ENCODE measurements at regions not wholly inside any gene's neighbourhood (a gene's known extent, or its start where the extent isn't known, plus 50 kb on each side); places are given as distances from the start of the nearest gene placed in this dataset.

GRCh38 chr10:106402458-106402857 is 762.0 kb downstream of the SORCS1 start:
- H3K27ac ChIP-seq, result no peak overlapping the region
- no peaks in the 10 kb centered on the region for H3K9me3 ChIP-seq
- no peak overlapping the region for H3K4me3 ChIP-seq
- WGBS, 3 donors, result 79 to 93% (median 85%) methylated on average over 2 of the region's 2 CpGs
- H3K36me3 ChIP-seq (ENCODE audit: insufficient read depth in 1 of 2, low read depth in 1 of 2), result no peaks in the 10 kb centered on the region
- no peaks in the 10 kb centered on the region for H3K27me3 ChIP-seq (ENCODE audit: insufficient read depth in 3 of 3, low read length in 2 of 3)
- DNase-seq (no peak), ATAC-seq (no peak)
- TF ChIP-seq, protein P1, sequence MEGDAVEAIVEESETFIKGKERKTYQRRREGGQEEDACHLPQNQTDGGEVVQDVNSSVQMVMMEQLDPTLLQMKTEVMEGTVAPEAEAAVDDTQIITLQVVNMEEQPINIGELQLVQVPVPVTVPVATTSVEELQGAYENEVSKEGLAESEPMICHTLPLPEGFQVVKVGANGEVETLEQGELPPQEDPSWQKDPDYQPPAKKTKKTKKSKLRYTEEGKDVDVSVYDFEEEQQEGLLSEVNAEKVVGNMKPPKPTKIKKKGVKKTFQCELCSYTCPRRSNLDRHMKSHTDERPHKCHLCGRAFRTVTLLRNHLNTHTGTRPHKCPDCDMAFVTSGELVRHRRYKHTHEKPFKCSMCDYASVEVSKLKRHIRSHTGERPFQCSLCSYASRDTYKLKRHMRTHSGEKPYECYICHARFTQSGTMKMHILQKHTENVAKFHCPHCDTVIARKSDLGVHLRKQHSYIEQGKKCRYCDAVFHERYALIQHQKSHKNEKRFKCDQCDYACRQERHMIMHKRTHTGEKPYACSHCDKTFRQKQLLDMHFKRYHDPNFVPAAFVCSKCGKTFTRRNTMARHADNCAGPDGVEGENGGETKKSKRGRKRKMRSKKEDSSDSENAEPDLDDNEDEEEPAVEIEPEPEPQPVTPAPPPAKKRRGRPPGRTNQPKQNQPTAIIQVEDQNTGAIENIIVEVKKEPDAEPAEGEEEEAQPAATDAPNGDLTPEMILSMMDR (IDR thresholded peaks at IDR 0.05), result no peak
- intact Hi-C loops (cut with DNase I), result no loop called here
- no peaks in the 10 kb centered on the region for H3K4me1 ChIP-seq

- H3K9me3 ChIP-seq, result no peaks in the 10 kb centered on the region
- ATAC-seq (no peak), DNase-seq (no peak)
- H3K36me3 ChIP-seq (ENCODE audit: insufficient read depth in 1 of 2, low read depth in 1 of 2), result no peaks in the 10 kb centered on the region
- H3K27me3 ChIP-seq (ENCODE audit: insufficient read depth in 3 of 3, low read length in 2 of 3), result no peaks in the 10 kb centered on the region
- TF ChIP-seq, protein P1 (IDR thresholded peaks at IDR 0.05), result no peak
- H3K4me1 ChIP-seq, result no peaks in the 10 kb centered on the region
- H3K4me3 ChIP-seq, result no peak overlapping the region
- intact Hi-C loops (cut with DNase I), result no loop called here
- no peak overlapping the region for H3K27ac ChIP-seq
These were observed 762.5 kb downstream of the SORCS1 start for GRCh38 chr10:106401967-106402366.

- intact Hi-C loops (cut with DNase I), result no loop called here
- no peak overlapping the region for H3K4me3 ChIP-seq
- no peaks in the 10 kb centered on the region for H3K27me3 ChIP-seq (ENCODE audit: insufficient read depth in 3 of 3, low read length in 2 of 3)
- no peaks in the 10 kb centered on the region for H3K9me3 ChIP-seq
- DNase-seq, result no peak
- ATAC-seq, result no peak
- H3K36me3 ChIP-seq (ENCODE audit: insufficient read depth in 1 of 2, low read depth in 1 of 2), result no peaks in the 10 kb centered on the region
- no peak overlapping the region for H3K27ac ChIP-seq
- no peaks in the 10 kb centered on the region for H3K4me1 ChIP-seq
- TF ChIP-seq, protein P1 (IDR thresholded peaks at IDR 0.05), result no peak
These were observed 763.3 kb downstream of the SORCS1 start for GRCh38 chr10:106401161-106401560.

DNA sequence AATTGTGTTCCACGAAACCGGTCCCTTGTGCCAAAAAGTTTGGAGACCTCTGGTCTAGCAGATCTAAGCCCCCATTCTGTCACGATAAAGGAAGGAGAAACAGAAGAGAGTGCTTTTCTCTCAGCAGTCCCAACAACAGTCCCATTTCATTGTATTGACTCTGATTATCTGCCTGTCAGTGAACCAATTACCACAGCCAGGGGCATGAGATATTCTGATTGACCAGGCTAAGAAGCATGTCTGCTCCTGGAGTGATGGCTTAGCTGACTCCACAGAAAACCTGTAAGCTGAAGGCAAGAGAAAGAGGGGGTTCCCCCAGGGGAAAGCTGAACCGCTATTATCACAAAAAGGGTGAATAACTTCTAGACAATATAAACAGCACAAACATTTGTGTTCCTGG is 765.4 kb downstream of the SORCS1 start:
- ATAC-seq (no peak), DNase-seq (no peak)
- H3K9me3 ChIP-seq, result no peaks in the 10 kb centered on the region
- TF ChIP-seq, protein P1 (IDR thresholded peaks at IDR 0.05), result no peak
- no peaks in the 10 kb centered on the region for H3K4me1 ChIP-seq
- H3K36me3 ChIP-seq (ENCODE audit: insufficient read depth in 1 of 2, low read depth in 1 of 2), result no peaks in the 10 kb centered on the region
- no peaks in the 10 kb centered on the region for H3K27me3 ChIP-seq (ENCODE audit: insufficient read depth in 3 of 3, low read length in 2 of 3)
- 41 to 50% (median 45%) methylated on average over 4 of the region's 4 CpGs for WGBS, 3 donors
- intact Hi-C loops (cut with DNase I), result no loop called here
- no peak overlapping the region for H3K27ac ChIP-seq
- no peak overlapping the region for H3K4me3 ChIP-seq

DNA sequence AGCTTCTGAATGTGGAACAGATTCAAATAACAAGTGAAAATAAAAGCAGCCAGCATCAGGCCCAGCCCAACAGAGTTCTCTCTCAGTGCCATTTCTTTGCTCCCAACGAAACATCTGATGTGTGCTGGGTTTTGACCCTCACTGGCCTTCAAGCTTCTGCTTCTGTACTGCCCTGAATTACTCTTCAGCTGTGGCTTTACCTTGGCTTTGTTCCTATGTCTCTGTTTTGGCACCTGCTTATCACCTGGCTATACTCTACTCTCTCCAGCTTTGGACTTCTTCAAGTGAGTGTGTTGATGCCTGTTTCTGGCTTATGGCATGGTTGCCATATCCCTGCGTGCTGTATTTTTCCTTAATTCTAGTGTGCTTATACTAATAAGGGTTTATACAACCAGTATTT is 768.3 kb downstream of the SORCS1 start:
- no peaks in the 10 kb centered on the region for H3K4me1 ChIP-seq
- WGBS, 3 donors, result 58 to 67% (median 64%) methylated on average over 2 of the region's 2 CpGs
- no peak overlapping the region for H3K27ac ChIP-seq
- H3K36me3 ChIP-seq (ENCODE audit: insufficient read depth in 1 of 2, low read depth in 1 of 2), result no peaks in the 10 kb centered on the region
- H3K4me3 ChIP-seq, result no peak overlapping the region
- no peaks in the 10 kb centered on the region for H3K27me3 ChIP-seq (ENCODE audit: insufficient read depth in 3 of 3, low read length in 2 of 3)
- ATAC-seq, result no peak
- H3K9me3 ChIP-seq, result no peaks in the 10 kb centered on the region
- intact Hi-C loops (cut with DNase I), result no loop called here
- TF ChIP-seq, protein P1 (IDR thresholded peaks at IDR 0.05), result no peak
- no peak for DNase-seq

Data from psoas muscle (tissue), 7 donors.